Glomerular visceral epithelial cell (primary cell): ENCODE measurements at regions not wholly inside any gene's neighbourhood (a gene's known extent, or its start where the extent isn't known, plus 50 kb on each side); places are given as distances from the start of the nearest gene placed in this dataset.
"Not testable (repeated sequence)": the region's sequence is repeated elsewhere in the genome, so short reads cannot be mapped to it uniquely, and the experiment has no call there.

ENCODE experiments used
- DNase-seq: peaks from one replicate; pipeline ENCODE4 v3.0.0-alpha.2; 2016; ENCODE audit errors: extremely low spot score

DNA sequence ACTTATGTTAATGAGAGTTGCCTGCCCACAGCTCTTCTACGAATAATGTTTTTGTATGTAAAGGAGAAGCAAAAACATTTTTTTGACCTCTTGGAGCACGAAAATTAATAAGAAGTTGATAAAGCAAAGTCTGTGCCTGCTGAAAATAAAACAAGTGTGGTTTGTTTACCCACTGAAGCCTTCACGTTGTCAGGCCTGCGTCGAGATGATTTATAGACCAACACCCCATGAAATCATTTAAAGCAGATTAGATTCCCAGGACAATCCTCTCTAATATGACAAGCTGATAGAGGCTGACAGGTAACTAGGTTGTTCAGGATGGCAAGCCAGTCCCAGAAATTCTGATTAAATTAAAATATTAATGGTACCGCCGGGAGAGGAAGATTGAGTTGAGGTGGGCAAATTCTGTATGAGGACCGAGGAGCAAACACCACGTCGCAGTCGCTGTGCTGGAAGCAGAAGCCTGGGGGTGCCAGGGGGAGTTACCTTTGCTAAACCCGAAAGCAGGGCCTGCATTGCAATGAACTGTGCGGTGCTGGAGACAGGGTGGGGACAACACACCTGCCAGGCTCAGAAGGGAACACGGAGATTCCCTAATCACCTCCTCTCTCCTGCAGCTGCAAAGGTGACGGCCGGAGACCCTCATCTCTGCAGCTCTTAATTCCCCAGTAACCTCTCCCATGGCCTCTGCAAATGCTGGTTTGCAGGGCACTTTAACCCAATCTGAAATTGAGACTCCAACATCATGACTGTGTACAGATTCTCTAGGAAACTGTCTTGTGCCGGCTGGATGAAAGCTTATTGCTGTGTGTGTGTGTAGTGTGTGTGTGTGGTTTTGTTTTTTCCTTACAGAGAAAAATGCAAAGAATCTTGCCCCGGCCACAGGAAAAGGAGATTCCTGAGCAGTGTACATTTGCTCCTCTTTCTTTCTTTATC lies 2805.9 kb downstream of the RPIA start:
- peak; percentile 0 for DNase-seq

DNA sequence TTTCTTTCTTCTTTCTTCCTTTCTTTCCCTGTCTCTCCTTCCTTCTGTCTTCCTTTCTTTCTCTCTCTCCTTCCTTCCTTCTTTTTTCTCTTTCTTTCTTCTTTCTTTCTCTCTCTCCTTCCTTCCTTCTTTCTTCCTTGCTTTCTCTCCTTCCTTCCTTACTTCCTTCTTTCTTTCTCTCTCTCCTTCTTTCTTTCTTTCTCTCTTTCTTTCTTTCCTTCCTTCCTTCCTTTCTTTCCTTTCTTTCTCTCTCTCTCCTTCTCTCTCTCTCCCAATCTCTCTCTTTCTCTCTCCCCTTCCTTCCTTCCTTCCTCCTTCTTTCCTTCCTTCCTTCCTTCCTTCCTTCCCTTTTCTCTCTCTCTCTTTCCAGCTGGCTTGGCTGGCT lies 2806.6 kb downstream of the RPIA start:
- DNase-seq, result not testable (repeated sequence)

DNA sequence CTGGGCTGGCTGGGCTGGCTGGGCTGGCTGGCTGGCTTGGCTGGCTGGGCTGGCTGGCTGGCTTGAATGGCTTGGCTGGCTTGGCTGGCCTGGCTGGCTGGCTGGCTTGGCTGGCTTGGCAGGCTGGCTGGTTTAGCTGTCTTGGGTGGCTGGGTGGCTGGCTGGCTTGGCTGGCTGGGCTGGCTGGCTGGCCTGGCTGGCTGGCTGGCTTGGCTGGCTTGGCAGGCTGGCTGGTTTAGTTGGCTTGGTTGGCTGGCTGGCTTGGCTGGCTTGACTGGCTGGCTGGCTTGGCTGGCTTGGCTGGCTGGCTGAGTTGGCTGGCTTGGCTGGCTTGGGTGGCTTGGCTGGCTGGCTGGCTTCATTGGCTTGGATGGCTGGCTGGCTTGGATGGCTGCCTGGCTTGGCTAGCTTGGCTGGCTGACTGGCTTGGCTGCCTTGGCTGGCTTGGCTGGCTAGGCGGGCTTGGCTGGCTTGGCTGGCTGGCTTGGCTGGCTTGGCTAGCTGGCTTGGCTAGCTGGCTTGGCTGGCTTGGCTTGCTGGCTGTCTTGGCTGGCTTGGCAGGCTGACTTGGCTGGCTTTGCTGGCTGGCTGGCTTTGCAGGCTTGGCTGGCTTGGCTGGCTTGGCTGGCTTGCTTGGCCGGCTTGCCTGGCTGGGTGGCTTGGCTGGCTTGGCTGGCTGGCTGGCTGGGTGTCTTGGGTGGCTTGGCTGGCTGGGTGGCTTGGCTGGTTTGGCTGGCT lies 2807.2 kb downstream of the RPIA start:
- DNase-seq, result not testable (repeated sequence)

DNA sequence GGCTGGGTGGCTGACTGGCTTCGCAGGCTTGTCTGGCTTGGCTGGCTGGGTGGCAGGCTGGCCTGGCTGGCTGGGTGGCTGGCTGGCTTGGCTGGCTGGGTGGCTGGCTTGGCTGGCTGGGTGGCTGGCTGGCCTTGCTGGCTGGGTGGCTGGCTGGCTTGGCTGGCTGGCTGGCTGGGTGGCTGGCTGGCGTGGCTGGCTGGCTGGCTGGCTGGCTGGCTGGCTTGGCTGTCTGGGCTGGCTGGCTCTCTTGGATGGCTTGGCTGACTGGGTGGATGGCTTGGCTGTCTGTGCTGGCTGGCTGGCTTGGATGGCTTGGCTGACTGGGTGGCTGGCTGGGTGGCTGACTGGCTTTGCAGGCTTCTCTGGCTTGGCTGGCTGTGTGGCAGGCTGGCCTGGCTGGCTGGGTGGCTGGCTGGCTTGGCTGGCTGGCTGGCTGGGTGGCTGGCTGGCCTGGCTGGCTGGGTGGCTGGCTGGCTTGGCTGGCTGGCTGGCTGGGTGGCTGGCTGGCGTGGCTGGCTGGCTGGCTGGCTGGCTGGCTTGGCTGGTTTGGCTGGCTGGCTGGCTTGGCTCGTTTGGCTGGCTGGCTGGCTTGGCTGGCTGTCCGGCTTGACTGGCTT lies 2808.1 kb downstream of the RPIA start:
- not testable (repeated sequence) for DNase-seq

DNA sequence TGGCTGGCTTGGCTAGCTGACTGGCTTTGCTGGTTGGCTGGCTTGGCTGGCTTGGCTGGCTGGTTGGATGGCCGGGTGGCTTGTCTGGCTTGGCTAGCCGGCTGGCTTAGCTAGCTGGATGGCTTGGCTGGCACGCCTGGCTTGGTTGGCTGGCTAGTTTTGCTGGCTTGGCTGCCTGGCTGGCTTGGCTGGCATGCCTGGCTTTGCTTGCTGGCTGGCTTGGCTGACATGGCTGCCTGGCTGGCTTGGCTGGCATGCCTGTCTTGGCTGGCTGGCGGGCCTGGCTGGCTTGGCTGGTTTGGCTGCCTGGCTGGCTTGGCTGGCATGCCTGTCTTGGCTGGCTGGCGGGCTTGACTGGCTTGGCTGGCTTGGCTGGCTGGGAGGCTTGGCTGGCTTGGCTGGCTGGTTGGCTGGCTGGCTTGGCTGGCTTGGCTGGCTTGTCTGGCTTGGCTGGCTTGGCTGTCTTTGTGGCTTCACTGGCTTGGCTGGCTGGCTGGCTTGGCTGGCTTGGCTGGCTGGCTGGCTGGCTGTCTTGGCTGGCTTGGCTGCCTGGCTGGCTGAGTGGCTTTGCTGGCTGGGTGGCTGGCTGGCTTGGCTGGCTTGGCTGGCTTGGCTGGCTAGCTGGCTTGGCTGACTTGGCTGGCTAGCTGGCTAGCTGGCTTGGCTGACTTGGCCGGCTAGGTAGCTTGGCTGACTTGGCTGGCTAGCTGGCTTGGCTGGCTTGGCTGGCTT lies 2808.9 kb downstream of the RPIA start:
- DNase-seq, result not testable (repeated sequence)

DNA sequence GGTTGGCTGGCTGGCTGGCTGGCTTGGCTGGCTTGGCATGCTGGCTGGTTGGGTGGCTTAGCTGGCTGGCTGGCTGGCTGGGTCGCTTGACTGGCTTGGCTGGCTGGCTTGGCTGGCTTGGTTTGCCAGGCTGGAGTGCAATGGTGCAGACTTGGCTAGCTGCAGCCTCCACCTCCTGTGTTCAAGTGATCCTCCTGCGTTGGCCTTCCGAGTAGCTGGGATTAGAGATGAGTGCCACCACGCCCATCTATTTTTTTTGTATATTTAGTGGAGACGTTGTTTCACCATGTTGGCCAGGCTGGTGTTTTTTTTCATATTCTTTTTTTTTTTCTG lies 2809.5 kb downstream of the RPIA start:
- DNase-seq, result not testable (repeated sequence)

DNA sequence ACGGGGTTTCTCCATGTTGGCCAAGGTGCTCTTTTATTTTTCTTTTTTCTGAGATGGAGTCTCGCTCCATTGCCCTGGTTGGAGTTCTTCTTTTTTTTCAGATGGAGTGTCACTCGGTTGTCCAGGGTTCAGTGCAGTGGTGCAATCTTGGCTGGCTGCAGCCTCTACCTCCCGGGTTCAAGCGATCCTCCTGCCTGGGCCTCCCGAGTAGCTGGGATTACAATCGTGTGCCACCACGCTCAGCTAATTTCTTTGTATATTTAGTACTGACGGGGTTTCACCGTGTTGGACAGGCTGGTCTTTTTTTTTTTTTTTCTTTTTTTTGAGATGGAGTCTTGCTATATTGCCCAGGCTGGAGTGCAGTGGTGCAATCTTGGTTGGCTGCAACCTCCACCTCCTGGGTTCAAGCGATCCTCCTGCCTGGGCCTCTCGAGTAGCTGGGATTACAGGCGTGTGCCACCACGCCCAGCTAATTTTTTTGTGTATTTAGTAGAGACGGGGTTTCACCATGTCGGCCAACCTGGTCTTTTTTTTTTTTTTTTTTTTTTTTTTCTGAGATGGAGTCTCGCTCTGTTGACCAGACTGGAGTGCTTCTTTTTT lies 2810.1 kb downstream of the RPIA start:
- DNase-seq, result not testable (repeated sequence)

DNA sequence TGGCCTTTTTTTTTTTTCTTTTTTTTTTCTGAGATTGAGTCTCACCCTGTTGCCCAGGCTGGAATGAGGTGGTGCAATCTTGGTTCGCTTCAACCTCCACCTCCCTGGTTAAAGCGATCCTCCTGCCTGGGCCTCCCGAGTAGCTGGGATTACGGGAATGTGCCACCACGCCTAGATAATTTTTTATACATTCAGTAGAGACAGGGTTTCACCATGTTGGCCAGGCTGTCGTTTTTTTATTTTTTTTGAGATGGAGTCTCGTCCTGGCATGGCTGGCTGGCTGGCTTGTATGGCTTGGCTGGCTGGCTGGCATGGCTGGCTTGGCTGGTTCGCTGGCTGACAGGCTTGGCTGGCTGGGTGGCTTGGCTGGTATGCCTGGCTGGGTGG lies 2812.1 kb downstream of the RPIA start:
- DNase-seq, result not testable (repeated sequence)

DNA sequence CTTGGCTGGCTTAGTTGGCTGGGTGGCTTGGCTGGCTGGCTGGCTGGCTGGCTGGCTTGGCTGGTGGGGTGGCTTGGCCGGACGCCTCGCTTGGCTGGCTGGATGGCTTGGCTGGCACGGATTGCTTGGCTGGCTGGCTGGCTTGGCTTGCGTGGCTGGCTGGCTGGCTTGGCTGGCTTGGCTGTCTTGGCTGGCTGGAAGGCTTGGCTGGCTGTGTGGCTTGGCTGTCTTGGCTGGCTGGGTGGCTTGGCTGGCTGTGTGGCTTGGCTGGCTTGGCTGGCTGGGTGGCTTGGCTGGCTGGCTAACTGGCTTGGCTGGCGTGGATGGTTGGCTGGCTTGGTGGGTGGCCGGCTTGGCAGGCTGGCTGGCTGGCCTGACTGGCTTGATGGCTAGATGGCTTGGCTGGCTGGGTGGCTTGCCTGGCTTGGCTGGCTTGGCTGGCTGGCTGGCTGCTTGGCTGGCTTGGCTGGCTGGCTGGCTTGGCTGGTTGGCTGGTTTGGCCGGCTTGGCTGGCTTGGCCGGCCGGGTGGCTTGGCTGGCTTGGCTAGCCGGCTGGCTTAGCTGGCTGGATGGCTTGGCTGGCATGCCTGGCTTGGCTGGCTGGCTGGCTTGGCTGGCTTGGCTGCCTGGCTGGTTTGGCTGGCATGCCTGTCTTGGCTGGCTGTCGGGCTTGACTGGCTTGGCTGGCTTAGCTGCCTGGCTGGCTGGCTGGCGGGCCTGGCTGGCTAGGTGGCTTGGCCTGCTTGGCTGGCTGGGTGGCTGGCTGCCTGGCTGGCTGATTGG lies 2812.7 kb downstream of the RPIA start:
- DNase-seq, result not testable (repeated sequence)

DNA sequence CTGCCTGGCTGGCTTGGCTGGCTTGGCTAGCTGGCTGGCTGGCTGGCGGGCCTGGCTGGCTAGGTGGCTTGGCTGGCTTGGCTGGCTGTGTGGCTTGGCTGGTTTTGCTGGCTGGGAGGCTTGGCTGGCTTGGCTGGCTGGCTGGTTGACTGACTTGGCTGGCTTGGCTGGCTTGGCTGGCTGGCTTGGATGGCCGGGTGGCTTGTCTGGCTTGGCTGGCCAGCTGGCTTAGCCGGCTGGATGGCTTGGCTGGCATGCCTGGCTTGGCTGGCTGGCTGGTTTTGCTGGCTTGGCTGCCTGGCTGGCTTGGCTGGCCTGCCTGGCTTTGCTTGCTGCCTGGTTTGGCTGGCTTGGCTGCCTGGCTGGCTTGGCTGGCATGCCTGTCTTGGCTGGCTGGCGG lies 2817.3 kb downstream of the RPIA start:
- DNase-seq, result not testable (repeated sequence)

DNA sequence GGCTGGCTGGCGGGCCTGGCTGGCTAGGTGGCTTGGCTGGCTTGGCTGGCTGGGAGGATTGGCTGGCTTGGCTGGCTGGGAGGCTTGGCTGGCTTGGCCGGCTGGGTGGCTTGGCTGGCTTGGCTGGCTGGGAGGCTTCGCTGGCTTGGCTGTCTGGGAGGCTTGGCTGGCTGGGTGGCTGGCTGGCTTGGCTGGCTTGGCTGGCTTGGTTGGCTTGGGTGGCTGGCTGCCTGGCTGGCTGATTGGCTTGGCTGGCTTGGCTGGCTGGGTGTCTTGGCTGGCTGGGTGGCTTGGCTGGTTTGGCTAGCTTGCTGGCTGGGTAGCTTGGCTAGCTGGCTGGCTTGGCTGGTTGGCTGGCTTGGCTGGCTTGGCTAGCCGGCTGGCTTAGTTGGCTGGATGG lies 2817.8 kb downstream of the RPIA start:
- DNase-seq, result not testable (repeated sequence)

DNA sequence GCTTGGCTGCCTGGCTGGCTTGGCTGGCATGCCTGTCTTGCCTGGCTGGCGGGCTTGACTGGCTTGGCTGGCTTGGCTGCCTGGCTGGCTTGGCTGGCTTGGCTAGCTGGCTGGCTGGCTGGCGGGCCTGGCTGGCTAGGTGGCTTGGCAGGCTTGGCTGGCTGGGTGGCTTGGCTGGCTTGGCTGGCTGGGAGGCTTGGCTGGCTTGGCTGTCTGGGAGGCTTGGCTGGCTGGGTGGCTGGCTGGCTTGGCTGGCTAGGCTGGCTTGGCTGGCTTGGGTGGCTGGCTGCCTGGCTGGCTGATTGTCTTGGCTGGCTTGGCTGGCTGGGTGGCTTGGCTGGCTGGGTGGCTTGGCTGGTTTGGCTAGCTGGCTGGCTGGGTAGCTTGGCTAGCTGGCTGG lies 2819.7 kb downstream of the RPIA start:
- not testable (repeated sequence) for DNase-seq

DNA sequence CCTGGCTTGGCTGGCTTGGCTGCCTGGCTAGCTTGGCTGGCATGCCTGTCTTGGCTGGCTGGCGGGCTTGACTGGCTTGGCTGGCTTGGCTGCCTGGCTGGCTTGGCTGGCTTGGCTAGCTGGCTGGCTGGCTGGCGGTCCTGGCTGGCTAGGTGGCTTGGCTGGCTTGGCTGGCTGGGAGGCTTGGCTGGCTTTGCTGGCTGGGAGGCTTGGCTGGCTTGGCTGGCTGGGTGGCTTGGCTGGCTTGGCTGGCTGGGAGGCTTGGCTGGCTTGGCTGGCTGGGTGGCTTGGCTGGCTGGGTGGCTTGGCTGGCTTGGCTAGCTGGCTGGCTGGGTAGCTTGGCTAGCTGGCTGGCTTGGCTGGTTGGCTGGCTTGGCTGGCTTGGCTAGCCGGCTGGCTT lies 2824.5 kb downstream of the RPIA start:
- not testable (repeated sequence) for DNase-seq

DNA sequence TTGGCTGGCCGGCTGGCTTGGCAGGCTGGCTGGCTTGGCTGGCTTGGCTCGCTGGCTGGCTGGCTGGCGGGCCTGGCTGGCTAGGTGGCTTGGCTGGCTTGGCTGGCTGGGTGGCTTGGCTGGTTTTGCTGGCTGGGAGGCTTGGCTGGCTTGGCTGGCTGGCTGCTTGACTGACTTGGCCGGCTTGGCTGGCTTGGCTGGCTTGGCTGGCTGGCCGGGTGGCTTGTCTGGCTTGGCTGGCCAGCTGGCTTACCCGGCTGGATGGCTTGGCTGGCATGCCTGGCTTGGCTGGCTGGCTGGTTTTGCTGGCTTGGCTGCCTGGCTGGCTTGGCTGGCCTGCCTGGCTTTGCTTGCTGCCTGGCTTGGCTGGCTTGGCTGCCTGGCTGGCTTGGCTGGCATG lies 2825.2 kb downstream of the RPIA start:
- not testable (repeated sequence) for DNase-seq

DNA sequence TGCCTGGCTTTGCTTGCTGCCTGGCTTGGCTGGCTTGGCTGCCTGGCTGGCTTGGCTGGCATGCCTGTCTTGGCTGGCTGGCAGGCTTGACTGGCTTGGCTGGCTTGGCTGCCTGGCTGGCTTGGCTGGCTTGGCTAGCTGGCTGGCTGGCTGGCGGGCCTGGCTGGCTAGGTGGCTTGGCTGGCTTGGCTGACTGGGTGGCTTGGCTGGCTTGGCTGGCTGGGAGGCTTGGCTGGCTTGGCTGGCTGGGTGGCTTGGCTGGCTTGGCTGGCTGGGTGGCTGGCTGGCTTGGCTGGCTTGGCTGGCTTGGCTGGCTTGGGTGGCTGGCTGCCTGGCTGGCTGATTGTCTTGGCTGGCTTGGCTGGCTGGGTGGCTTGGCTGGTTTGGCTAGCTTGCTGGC lies 2826.4 kb downstream of the RPIA start:
- DNase-seq, result not testable (repeated sequence)

DNA sequence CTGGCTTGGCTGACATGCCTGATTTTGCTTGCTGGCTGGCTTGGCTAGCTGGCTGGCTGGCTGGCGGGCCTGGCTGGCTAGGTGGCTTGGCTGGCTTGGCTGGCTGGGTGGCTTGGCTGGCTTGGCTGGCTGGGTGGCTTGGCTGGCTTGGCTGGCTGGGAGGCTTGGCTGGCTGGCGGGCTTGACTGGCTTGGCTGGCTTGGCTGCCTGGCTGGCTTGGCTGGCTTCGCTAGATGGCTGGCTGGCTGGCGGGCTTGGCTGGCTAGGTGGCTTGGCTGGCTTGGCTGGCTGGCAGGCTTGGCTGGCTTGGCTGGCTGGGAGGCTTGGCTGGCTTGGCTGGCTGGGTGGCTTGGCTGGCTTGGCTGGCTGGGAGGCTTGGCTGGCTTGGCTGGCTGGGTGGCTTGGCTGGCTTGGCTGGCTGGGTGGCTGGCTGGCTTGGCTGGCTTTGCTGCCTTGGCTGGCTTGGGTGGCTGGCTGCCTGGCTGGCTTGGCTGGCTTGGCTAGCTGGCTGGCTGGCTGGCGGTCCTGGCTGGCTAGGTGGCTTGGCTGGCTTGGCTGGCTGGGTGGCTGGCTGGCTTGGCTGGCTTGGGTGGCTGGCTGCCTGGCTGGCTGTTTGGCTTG lies 2827.0 kb downstream of the RPIA start:
- not testable (repeated sequence) for DNase-seq

DNA sequence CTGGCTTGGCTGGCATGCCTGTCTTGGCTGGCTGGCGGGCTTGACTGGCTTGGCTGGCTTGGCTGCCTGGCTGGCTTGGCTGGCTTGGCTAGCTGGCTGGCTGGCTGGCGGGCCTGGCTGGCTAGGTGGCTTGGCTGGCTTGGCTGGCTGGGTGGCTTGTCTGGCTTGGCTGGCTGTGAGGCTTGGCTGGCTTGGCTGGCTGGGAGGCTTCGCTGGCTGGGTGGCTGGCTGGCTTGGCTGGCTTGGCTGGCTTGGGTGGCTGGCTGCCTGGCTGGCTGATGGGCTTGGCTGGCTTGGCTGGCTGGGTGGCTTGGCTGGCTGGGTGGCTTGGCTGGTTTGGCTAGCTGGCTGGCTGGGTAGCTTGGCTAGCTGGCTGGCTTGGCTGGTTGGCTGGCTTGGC lies 2827.9 kb downstream of the RPIA start:
- not testable (repeated sequence) for DNase-seq

DNA sequence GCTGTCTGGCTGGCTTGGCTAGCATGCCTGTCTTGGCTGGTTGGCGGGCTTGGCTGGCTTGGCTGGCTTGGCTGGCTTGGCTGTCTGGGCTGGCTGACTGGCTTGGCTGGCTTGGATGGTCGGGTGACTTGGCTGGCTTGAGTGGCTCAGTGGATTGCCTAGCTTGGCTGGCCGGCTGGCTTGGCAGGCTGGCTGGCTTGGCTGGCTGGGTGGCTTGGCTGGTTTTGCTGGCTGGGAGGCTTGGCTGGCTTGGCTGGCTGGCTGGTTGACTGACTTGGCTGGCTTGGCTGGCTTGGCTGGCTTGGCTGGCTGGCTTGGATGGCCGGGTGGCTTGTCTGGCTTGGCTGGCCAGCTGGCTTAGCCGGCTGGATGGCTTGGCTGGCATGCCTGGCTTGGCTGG lies 2828.4 kb downstream of the RPIA start:
- DNase-seq, result not testable (repeated sequence)

DNA sequence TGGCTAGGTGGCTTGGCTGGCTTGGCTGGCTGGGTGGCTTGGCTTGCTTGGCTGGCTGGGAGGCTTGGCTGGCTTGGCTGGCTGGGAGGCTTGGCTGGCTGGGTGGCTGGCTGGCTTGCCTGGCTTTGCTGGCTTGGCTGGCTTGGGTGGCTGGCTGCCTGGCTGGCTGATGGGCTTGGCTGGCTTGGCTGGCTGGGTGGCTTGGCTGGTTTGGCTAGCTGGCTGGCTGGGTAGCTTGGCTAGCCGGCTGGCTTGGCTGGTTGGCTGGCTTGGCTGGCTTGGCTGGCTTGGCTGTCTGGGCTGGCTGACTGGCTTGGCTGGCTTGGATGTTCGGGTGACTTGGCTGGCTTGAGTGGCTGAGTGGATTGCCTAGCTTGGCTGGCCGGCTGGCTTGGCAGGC lies 2829.1 kb downstream of the RPIA start:
- DNase-seq, result not testable (repeated sequence)

DNA sequence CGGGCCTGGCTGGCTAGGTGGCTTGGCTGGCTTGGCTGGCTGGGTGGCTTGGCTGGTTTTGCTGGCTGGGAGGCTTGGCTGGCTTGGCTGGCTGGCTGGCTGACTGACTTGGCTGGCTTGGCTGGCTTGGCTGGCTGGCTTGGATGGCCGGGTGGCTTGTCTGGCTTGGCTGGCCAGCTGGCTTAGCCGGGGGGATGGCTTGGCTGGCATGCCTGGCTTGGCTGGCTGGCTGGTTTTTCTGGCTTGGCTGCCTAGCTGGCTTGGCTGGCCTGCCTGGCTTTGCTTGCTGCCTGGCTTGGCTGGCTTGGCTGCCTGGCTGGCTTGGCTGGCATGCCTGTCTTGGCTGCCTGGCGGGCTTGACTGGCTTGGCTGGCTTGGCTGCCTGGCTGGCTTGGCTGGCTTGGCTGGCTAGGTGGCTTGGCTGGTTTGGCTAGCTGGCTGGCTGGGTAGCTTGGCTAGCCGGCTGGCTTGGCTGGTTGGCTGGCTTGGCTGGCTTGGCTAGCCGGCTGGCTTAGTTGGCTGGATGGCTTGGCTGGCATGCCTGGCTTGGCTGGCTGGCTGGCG lies 2829.6 kb downstream of the RPIA start:
- DNase-seq, result not testable (repeated sequence)
